ENCODE measurements at regions not wholly inside any gene's neighbourhood (a gene's known extent, or its start where the extent isn't known, plus 50 kb on each side); places are given as distances from the start of the nearest gene placed in this dataset.
A peak's percentile ranks its signal among the peaks of the same experiment; 100 is the strongest.

- no peak for DNase-seq (ENCODE audit: low spot score)
- no peak for FAIRE-seq
Observed at GRCh38 chr1:169005776-169006175, 100.7 kb upstream of the ATP1B1 start.

GRCh38 chr1:169009666-169010065 lies 96.8 kb upstream of the ATP1B1 start:
- DNase-seq (ENCODE audit: low spot score) = no peak
- FAIRE-seq = no peak

GRCh38 chr1:169012416-169012815 lies 94.1 kb upstream of the ATP1B1 start:
- DNase-seq (ENCODE audit: low spot score) (no peak), FAIRE-seq (no peak)

- no peak for FAIRE-seq
- no peak for DNase-seq (ENCODE audit: low spot score)
Observed at GRCh38 chr1:169013821-169014220, 92.7 kb upstream of the ATP1B1 start.

GRCh38 chr1:169015464-169015863 lies 91.0 kb upstream of the ATP1B1 start:
- FAIRE-seq = no peak
- no peak for DNase-seq (ENCODE audit: low spot score)

GRCh38 chr1:169018751-169019150 lies 87.7 kb upstream of the ATP1B1 start:
- FAIRE-seq (no peak), DNase-seq (ENCODE audit: low spot score) (no peak)

GRCh38 chr1:169019419-169020058 lies 87.0 kb upstream of the ATP1B1 start:
- FAIRE-seq (no peak), DNase-seq (ENCODE audit: low spot score) (no peak)

GRCh38 chr1:169020684-169021083 lies 85.8 kb upstream of the ATP1B1 start:
- FAIRE-seq (no peak), DNase-seq (ENCODE audit: low spot score) (no peak)

GRCh38 chr1:169022648-169023047 lies 83.8 kb upstream of the ATP1B1 start:
- DNase-seq (ENCODE audit: low spot score) (no peak), FAIRE-seq (no peak)

GRCh38 chr1:169024255-169024654 lies 82.2 kb upstream of the ATP1B1 start:
- DNase-seq (ENCODE audit: low spot score) (no peak), FAIRE-seq (no peak)

- DNase-seq (ENCODE audit: low spot score) = peak; percentile 96
- FAIRE-seq = peak; percentile 99
Observed at GRCh38 chr1:169024800-169025271, 81.7 kb upstream of the ATP1B1 start.

GRCh38 chr1:169025412-169025811 lies 81.1 kb upstream of the ATP1B1 start:
- FAIRE-seq = no peak

GRCh38 chr1:169027607-169028320 lies 78.7 kb upstream of the ATP1B1 start:
- FAIRE-seq (peak; percentile 95), DNase-seq (ENCODE audit: low spot score) (peak; percentile 67)

More at GRCh38 chr1:169025412-169025811, 81.1 kb upstream of the ATP1B1 start:
- DNase-seq (ENCODE audit: low spot score) = peak; percentile 52

GRCh38 chr1:169031566-169032224 lies 74.8 kb upstream of the ATP1B1 start:
- FAIRE-seq = no peak

GRCh38 chr1:169041366-169041765 lies 65.1 kb upstream of the ATP1B1 start:
- no peak for DNase-seq (ENCODE audit: low spot score)
- no peak for FAIRE-seq

More at GRCh38 chr1:169031566-169032224, 74.8 kb upstream of the ATP1B1 start:
- no peak for DNase-seq (ENCODE audit: low spot score)

GRCh38 chr1:169042377-169042776 lies 64.1 kb upstream of the ATP1B1 start:
- no peak for FAIRE-seq
- DNase-seq (ENCODE audit: low spot score) = no peak

- FAIRE-seq (no peak), DNase-seq (ENCODE audit: low spot score) (no peak)
Observed at GRCh38 chr1:169043823-169044222, 62.7 kb upstream of the ATP1B1 start.

- peak; percentile 30 for DNase-seq (ENCODE audit: low spot score)
- no peak for FAIRE-seq
Observed at GRCh38 chr1:169044296-169044695, 62.2 kb upstream of the ATP1B1 start.

- DNase-seq (ENCODE audit: low spot score) = no peak
- no peak for FAIRE-seq
Observed at GRCh38 chr1:169044971-169045370, 61.5 kb upstream of the ATP1B1 start.

- no peak for FAIRE-seq
- DNase-seq (ENCODE audit: low spot score) = no peak
Observed at GRCh38 chr1:169046671-169047070, 59.8 kb upstream of the ATP1B1 start.

- DNase-seq (ENCODE audit: low spot score) (no peak), FAIRE-seq (no peak)
Observed at GRCh38 chr1:169047074-169047473, 59.4 kb upstream of the ATP1B1 start.

GRCh38 chr1:169048043-169048442 lies 58.4 kb upstream of the ATP1B1 start:
- DNase-seq (ENCODE audit: low spot score) (no peak), FAIRE-seq (no peak)
